Ovary (tissue), 3 donors: ENCODE measurements at regions not wholly inside any gene's neighbourhood (a gene's known extent, or its start where the extent isn't known, plus 50 kb on each side); places are given as distances from the start of the nearest gene placed in this dataset.

ENCODE experiments used
- CTCF ChIP-seq, 3 donors: fragments of 450-650 bp in 2 of 3; fragments of 200-600 bp in 1 of 3; IDR thresholded peaks; one replicate each; pipeline versions ENCODE4 v1.5.1 to v1.8.0; 2016 to 2022; ENCODE audit warnings: antibody characterized with exemption in 3 of 3, mild to moderate bottlenecking in 1 of 3
- POLR2A ChIP-seq: fragments of 450-650 bp; IDR thresholded peaks from one replicate; pipeline ENCODE4 v1.6.1; 2017; ENCODE audit warnings: antibody characterized with exemption, mild to moderate bottlenecking, moderate library complexity
- donor health status: DM: no; HTN: no; CAD: no.

GRCh38 chr12:124147575-124147974 is 147.3 kb upstream of the RFLNA start:
- no peak for TF ChIP-seq CTCF (IDR thresholded peaks at IDR 0.05)
- no peak for TF ChIP-seq POLR2A
